NCI-H1417 (cell line): ENCODE measurements at regions not wholly inside any gene's neighbourhood (a gene's known extent, or its start where the extent isn't known, plus 50 kb on each side); places are given as distances from the start of the nearest gene placed in this dataset.
A peak's percentile ranks its signal among the peaks of the same experiment; 100 is the strongest.

Experiments used
- DNase-seq, 3 experiments: peaks; one replicate each; lab custom pipeline; 2025; lab: John Stamatoyannopoulos, UW

- no peak for DNase-seq
Measured at GRCh38 chr4:176979416-176979815, 186.7 kb upstream of the VEGFC start.

- no peak for DNase-seq
Measured at GRCh38 chr4:176981074-176981473, 188.4 kb upstream of the VEGFC start.

GRCh38 chr4:176981551-176981950 lies 188.8 kb upstream of the VEGFC start:
- DNase-seq, result no peak

- DNase-seq, result peak in 2 of 3 experiments; percentile 20 to 68
Measured at GRCh38 chr4:176988226-176988625, 195.5 kb upstream of the VEGFC start.

GRCh38 chr4:176989186-176989585 lies 196.5 kb upstream of the VEGFC start:
- no peak for DNase-seq

GRCh38 chr4:176999935-177000543 lies 207.3 kb upstream of the VEGFC start:
- DNase-seq, result peak in 2 of 3 experiments; percentile 11 to 62

- DNase-seq, result peak in 1 of 3 experiments; percentile 13
Measured at GRCh38 chr4:177001271-177002175, 208.8 kb upstream of the VEGFC start.

GRCh38 chr4:177005674-177006230 lies 213.0 kb upstream of the VEGFC start:
- DNase-seq, result no peak

- no peak for DNase-seq
Measured at GRCh38 chr4:177006331-177006730, 213.6 kb upstream of the VEGFC start.

GRCh38 chr4:177008071-177008835 lies 215.5 kb upstream of the VEGFC start:
- no peak for DNase-seq

GRCh38 chr4:177008836-177009501 lies 216.2 kb upstream of the VEGFC start:
- DNase-seq, result no peak

GRCh38 chr4:177010418-177010817 lies 217.7 kb upstream of the VEGFC start:
- no peak for DNase-seq

- DNase-seq, result no peak
Measured at GRCh38 chr4:177012918-177013545, 220.3 kb upstream of the VEGFC start.

- DNase-seq, result no peak
Measured at GRCh38 chr4:177016541-177017141, 223.9 kb upstream of the VEGFC start.

- DNase-seq, result no peak
Measured at GRCh38 chr4:177023951-177024350, 231.2 kb upstream of the VEGFC start.

- no peak for DNase-seq
Measured at GRCh38 chr4:177032341-177032740, 239.6 kb upstream of the VEGFC start.

- no peak for DNase-seq
Measured at GRCh38 chr4:177033135-177033534, 240.4 kb upstream of the VEGFC start.

- DNase-seq, result no peak
Measured at GRCh38 chr4:177033632-177034031, 240.9 kb upstream of the VEGFC start.

- DNase-seq, result no peak
Measured at GRCh38 chr4:177041356-177041755, 248.6 kb upstream of the VEGFC start.

GRCh38 chr4:177047070-177047850 lies 254.5 kb upstream of the VEGFC start:
- DNase-seq, result peak; percentile 4 to 79 (median 47)
